SKM-1 (cell line): ENCODE measurements at regions not wholly inside any gene's neighbourhood (a gene's known extent, or its start where the extent isn't known, plus 50 kb on each side); places are given as distances from the start of the nearest gene placed in this dataset.
"Not testable (repeated sequence)": the region's sequence is repeated elsewhere in the genome, so short reads cannot be mapped to it uniquely, and the experiment has no call there.

Experiments used
- DNase-seq: peaks from one replicate; lab custom pipeline; 2025; ENCODE audit not compliant: unreplicated experiment; lab: John Stamatoyannopoulos, UW

- DNase-seq: no peak
Observed at GRCh38 chr5:165309446-165309845, 1804.0 kb downstream of the MAT2B start.

GRCh38 chr5:165310031-165310430, 1804.6 kb downstream of the MAT2B start:
- no peak for DNase-seq

- no peak for DNase-seq
Observed at GRCh38 chr5:165321912-165322311, 1816.5 kb downstream of the MAT2B start.

GRCh38 chr5:165325221-165325620, 1819.8 kb downstream of the MAT2B start:
- DNase-seq: no peak

GRCh38 chr5:165327631-165328030, 1822.2 kb downstream of the MAT2B start:
- no peak for DNase-seq

GRCh38 chr5:165328846-165329245, 1823.4 kb downstream of the MAT2B start:
- DNase-seq: no peak

GRCh38 chr5:165333623-165334022, 1828.2 kb downstream of the MAT2B start:
- DNase-seq: no peak

GRCh38 chr5:165334201-165334600, 1828.8 kb downstream of the MAT2B start:
- DNase-seq: no peak

- DNase-seq: no peak
Observed at GRCh38 chr5:165349735-165350134, 1844.3 kb downstream of the MAT2B start.

GRCh38 chr5:165351342-165351741, 1845.9 kb downstream of the MAT2B start:
- DNase-seq: no peak

- DNase-seq: no peak
Observed at GRCh38 chr5:165360366-165360765, 1854.9 kb downstream of the MAT2B start.

GRCh38 chr5:165360784-165361542, 1855.5 kb downstream of the MAT2B start:
- no peak for DNase-seq

- DNase-seq: no peak
Observed at GRCh38 chr5:165370233-165370632, 1864.8 kb downstream of the MAT2B start.

GRCh38 chr5:165370794-165371193, 1865.4 kb downstream of the MAT2B start:
- no peak for DNase-seq

- DNase-seq: no peak
Observed at GRCh38 chr5:165375201-165375600, 1869.8 kb downstream of the MAT2B start.

- no peak for DNase-seq
Observed at GRCh38 chr5:165393839-165394238, 1888.4 kb downstream of the MAT2B start.

GRCh38 chr5:165397516-165397915, 1892.1 kb downstream of the MAT2B start:
- no peak for DNase-seq

GRCh38 chr5:165400086-165400485, 1894.7 kb downstream of the MAT2B start:
- DNase-seq: no peak

- no peak for DNase-seq
Observed at GRCh38 chr5:165404917-165405316, 1899.5 kb downstream of the MAT2B start.

- DNase-seq: no peak
Observed at GRCh38 chr5:165405340-165405739, 1899.9 kb downstream of the MAT2B start.

- DNase-seq: no peak
Observed at GRCh38 chr5:165407352-165407751, 1901.9 kb downstream of the MAT2B start.

GRCh38 chr5:165410476-165410875, 1905.1 kb downstream of the MAT2B start:
- no peak for DNase-seq

GRCh38 chr5:165411532-165411931, 1906.1 kb downstream of the MAT2B start:
- not testable (repeated sequence) for DNase-seq
